ENCODE measurements at regions not wholly inside any gene's neighbourhood (a gene's known extent, or its start where the extent isn't known, plus 50 kb on each side); places are given as distances from the start of the nearest gene placed in this dataset.

DNA sequence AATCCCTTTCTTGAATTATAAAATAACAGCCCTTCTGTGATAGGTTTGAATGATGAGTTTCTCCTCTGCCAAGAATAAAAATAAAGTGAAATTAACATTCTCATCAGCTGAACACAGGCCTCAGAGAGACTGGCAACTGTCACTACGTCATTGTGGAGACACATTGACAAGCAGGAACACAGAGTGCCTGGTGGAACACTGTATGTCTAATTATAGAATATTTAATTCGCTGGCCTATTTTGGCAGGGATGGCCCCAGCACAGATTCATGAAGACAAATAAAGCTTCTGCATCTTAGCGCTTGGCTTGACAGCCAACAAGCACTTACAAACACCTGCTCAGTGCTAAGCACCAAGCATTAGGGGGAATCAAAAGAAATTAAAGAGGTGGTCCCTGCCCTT, 52.0 kb upstream of the SMYD2 start (continued):
- TF ChIP-seq ZNF280C (tag by site-specific recombination; IDR thresholded peaks at IDR 0.05) (no peak), ZNF623 (tag by site-specific recombination; IDR thresholded peaks at IDR 0.05) (no peak), ZNF529 (tag by site-specific recombination; IDR thresholded peaks at IDR 0.05; ENCODE audit: insufficient replicate concordance) (no peak), KLF9 (tag by site-specific recombination; IDR thresholded peaks at IDR 0.05; ENCODE audit: low read depth) (no peak), OVOL3 (tag by site-specific recombination; IDR thresholded peaks at IDR 0.05) (no peak), ZNF785 (tag by site-specific recombination; IDR thresholded peaks at IDR 0.05) (no peak), ZNF19 (tag by site-specific recombination; IDR thresholded peaks at IDR 0.05; ENCODE audit: low read depth) (no peak), ZBTB20 (tag by site-specific recombination; IDR thresholded peaks at IDR 0.05) (no peak)

GRCh38 chr1:214229736-214230135, 51.2 kb upstream of the SMYD2 start:
- CTCF ChIA-PET: interaction anchor here (0.6 to 2.7 kb wide), 4 partner anchors 32 to 102 kb away, joined by 3 to 25 read pairs (median 6); no protein-coding TSS in a partner anchor
- Histone ChIP-seq H3K4me1 (ENCODE audit: control insufficient read depth, insufficient read depth, low read length) (no peaks in the 10 kb centered on the region), H3K36me3 (ENCODE audit: control insufficient read depth in 2 of 2, insufficient read depth in 1 of 2, low read length in 2 of 2) (no peaks in the 10 kb centered on the region), H3K27ac (ENCODE audit: extremely low read depth, low read depth, low read length) (no peak overlapping the region), H3K4me3 (ENCODE audit: low read depth, low read length) (no peak overlapping the region), H3K9me3 (ENCODE audit: control insufficient read depth, insufficient read depth, low read depth, low read length) (no peaks in the 10 kb centered on the region)
- TF ChIP-seq ZBTB48 (tag by site-specific recombination; IDR thresholded peaks at IDR 0.05) (no peak), ZNF629 (tag by site-specific recombination; IDR thresholded peaks at IDR 0.05) (no peak), ZNF660 (tag by site-specific recombination; IDR thresholded peaks at IDR 0.05) (no peak), REPIN1 (tag by site-specific recombination; IDR thresholded peaks at IDR 0.05; ENCODE audit: low read depth) (no peak)
- POLR2A ChIA-PET: no interaction called here

All from HEK293 (cell line).